Left kidney (tissue), 1 donor: ENCODE measurements at regions not wholly inside any gene's neighbourhood (a gene's known extent, or its start where the extent isn't known, plus 50 kb on each side); places are given as distances from the start of the nearest gene placed in this dataset.
"Not testable (repeated sequence)": the region's sequence is repeated elsewhere in the genome, so short reads cannot be mapped to it uniquely, and the experiment has no call there.

Experiments
- DNase-seq: peaks from one replicate; pipeline ENCODE4 v3.0.0-alpha.2; 2013

- DNase-seq: no peak
Observed at GRCh38 chr9:75683591-75683990, 206.9 kb upstream of the PCSK5 start.

- no peak for DNase-seq
Observed at GRCh38 chr9:75685062-75685461, 205.4 kb upstream of the PCSK5 start.

- DNase-seq: no peak
Observed at GRCh38 chr9:75687359-75687953, 203.0 kb upstream of the PCSK5 start.

DNA sequence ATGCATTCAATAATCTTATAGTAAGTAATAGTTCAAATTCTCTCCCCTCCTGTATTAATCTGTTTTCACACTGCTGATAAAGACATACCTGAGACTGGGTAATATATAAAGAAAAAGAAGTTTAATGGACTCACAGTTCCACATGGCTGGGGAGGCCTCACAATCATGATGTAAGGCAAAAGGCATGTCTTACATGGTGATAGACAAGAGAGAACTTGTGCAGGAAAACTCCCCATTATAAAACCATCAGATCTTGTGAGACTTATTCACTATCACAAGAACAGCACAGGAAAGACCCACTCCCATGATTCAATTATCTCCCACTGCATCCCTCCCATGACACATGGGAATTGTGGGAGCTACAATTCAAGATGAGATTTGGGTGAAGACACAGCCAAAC is 199.9 kb upstream of the PCSK5 start:
- DNase-seq: not testable (repeated sequence)

DNA sequence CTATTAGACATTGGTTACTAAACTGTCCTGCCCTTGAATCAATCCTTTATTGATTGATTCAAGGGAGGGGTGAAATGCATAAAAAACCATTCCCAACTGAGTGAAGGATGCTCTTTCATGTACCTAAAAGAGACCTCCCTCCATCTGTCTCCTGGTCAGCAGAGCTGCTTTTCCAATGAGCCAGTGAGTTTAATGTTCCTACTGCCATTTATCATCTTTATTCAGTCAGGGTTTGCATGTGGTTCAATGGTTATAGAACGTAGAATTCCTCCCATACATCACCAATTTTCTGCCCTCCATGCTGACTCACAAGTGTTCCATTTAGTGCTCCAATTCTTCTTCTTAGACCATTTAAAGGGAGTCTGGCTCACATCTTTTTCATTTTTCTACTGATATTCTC is 199.1 kb upstream of the PCSK5 start:
- no peak for DNase-seq

GRCh38 chr9:75692309-75692708 is 198.2 kb upstream of the PCSK5 start:
- no peak for DNase-seq

DNA sequence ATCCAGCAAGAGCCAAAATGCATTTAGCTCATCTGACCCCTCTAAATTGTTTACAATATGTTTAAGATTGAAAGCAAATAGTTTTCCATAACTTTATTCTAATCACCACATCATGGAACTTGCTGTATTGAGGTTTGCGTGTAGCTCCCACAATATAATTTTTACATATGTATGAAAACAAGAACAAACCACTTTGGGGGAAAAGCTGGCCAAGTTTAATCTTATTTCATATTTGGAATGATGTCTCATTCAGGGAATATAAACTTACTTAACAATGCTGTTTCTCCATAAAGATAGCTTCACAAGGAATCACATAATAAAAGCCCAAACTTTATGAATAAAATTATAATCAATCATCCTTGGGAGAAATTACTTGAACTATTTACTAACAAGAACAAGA is 194.6 kb upstream of the PCSK5 start:
- DNase-seq: no peak

DNA sequence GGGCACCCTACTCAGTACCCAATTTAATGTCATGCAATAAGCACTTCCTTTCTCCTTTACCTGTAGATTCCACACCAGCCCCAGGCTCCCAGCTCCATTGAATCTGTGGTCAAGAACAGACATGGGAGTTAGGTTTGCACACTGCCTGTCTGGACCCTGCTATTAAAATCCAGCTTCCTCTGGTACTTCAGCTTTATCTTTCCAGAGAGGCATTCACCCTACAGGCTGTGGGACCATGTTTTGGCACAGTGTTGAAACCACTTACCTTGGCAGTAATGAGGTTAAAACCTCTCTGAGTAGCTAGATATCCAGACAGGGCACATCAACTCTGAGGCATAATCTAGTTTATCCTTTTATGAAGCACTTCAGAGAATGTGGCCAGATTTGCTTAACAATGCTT is 191.5 kb upstream of the PCSK5 start:
- DNase-seq: no peak

DNA sequence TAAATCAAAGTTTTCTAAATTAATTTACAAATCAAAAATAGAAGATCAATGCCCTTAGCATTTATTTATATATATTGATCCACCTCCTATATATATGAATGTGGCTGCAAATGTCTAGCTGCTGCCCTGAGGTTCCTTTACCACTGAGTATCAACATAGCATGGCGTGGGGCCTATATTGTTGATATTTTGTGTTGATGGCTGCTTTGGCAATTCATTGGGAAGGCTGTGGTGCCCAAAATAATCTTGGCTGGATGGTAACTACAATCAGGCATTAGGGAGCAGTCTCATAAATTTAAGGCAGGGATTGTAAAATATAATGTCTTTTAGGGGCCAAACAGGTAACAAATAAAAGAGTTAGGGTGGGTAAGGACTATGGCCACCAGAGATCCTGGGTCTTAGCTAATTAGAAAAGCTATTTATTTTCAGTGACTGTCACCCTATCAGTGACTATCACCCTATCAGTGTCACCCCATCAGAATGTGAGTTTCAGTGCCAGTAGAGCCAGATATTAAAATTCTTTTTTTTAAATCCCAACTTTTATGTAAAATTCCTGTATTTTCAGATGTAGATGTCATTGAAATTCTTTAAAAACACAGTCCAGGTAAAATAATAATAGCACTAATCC is 190.7 kb upstream of the PCSK5 start:
- DNase-seq: no peak

- no peak for DNase-seq
Observed at GRCh38 chr9:75700252-75700640, 190.2 kb upstream of the PCSK5 start.

- DNase-seq: no peak
Observed at GRCh38 chr9:75707191-75707590, 183.3 kb upstream of the PCSK5 start.

DNA sequence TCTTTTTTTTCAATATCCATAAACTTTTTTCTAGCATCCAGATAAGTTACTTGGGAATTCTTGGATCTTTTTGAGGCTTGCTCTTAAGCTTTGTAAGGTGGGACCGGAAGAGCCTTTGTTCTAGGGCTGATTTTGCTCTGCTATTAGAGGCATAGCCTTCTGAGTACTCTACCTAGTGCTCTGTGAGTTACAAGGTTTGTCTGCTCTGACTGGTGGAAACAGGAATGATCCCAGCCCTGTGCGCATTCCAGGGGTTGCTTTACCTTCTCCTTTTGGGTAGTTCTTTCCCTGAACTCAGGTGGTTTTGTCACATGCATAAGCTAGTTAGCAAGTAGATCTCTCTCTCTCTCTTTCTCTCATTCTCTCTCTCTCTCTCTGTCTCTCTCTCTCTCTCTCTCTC is 180.8 kb upstream of the PCSK5 start:
- no peak for DNase-seq

DNA sequence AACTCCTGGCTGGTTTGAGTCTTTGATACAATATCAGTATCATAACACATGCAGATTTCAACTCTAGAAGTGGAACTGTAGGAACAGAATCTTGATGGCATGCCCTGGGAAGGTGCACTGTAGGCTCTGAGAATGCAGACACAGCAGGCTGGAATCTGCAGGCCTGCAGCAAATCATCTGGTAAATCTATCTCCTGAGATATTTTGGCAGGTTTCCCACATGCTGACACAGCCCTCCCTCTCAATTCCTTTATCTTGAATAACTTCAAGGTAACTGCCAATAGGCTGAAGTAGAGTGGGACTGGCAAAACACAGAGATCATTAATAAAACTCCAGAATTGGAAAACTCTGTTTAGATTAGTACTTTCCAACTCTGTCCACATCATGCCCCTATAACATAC is 177.8 kb upstream of the PCSK5 start:
- DNase-seq: no peak

DNA sequence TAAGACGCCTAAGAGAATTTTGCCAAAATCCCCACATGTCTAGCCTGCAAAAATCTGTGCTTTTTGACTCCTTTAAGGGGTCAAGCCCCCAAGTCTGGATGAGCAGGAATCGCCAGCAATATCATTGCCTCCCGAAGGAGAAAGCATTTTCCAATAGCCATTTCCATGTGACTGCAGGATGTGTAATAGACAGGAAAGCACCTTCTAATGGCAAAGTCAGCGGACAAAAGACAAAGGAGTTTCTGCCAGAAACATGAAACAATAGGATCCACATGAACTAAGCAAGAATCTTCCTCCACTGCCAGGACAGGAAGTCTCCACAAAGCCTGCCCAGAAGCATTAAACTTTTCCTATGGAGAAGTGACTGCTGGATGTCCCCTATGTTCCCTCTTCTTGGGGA is 177.1 kb upstream of the PCSK5 start:
- no peak for DNase-seq

- DNase-seq: no peak
Observed at GRCh38 chr9:75715360-75715759, 175.1 kb upstream of the PCSK5 start.

GRCh38 chr9:75718677-75719076 is 171.8 kb upstream of the PCSK5 start:
- no peak for DNase-seq

DNA sequence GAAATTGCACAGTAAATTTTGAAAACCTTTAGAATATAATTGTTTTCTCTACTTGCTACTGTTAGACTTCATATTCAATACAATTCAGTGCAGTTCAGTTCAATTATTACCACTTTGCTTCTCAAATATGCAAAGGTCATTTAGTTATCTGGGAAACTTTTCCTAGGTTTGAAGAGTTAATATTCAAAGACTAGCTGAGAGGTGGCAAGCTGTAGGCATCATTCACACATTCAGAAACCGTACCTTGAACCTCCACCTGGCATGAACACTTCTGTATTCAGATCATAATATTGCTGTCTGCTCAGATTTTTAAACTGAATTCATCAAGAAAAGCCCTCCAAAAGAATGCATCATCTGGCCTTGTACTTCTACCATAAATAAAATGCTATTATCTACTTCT is 162.1 kb upstream of the PCSK5 start:
- DNase-seq: no peak

DNA sequence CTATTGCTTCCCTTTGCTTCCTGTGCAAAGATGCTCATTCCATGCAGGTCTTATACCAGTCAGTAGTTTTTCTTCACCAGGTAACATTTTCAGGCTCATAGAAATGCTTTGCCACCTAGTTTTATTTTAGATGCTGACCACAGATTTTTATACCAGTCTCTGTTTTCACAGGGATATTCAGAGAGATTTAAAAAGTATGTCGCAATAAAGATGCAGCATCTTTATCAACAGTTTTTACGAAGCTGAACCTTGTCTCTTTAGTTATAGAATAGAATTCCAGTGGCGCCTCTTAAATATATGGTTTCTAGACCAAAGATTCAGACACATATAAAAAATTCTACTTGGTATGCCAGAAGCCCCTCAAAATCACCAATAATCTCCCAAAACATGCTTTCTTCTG is 155.7 kb upstream of the PCSK5 start:
- DNase-seq: no peak

GRCh38 chr9:75739884-75740611 is 150.4 kb upstream of the PCSK5 start:
- DNase-seq: no peak

GRCh38 chr9:75743855-75744254 is 146.6 kb upstream of the PCSK5 start:
- no peak for DNase-seq

DNA sequence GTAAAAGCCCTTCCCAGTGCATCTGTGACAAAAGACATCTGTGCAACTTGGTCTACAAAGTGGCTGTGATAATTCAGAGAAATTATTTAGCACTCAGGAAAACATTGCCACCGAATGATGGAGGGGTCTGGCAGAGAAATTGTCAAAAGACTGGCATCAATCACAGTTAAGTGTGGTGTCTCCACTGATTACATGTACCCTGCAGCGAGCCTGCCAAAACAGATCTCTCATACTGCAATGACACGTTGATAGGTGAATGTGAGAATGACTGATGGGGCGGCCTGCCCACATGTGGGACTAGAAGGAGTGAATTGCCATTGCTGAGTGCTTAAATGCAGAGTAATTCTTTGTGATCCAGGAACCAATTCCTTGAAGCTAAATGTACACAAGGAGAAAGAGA is 136.4 kb upstream of the PCSK5 start:
- DNase-seq: no peak

DNA sequence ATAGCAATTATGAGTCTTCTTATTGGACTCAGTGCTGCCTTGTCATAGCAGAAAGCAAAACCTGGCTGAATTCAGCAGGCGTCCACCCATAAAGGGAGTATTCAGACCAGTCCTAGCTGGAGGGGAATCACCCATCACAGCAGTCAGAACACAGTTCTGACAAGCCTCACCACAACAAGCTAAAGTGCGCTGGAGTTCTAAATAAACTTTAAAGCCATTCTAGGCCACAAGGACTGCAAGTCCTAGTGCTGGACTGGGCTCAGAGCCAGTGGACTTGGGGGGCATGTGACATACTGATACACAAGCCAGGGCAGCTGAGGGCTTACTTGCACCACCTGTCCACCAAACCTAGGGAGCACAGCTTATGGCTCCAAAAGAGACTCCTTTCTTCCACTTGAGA is 115.3 kb upstream of the PCSK5 start:
- no peak for DNase-seq

DNA sequence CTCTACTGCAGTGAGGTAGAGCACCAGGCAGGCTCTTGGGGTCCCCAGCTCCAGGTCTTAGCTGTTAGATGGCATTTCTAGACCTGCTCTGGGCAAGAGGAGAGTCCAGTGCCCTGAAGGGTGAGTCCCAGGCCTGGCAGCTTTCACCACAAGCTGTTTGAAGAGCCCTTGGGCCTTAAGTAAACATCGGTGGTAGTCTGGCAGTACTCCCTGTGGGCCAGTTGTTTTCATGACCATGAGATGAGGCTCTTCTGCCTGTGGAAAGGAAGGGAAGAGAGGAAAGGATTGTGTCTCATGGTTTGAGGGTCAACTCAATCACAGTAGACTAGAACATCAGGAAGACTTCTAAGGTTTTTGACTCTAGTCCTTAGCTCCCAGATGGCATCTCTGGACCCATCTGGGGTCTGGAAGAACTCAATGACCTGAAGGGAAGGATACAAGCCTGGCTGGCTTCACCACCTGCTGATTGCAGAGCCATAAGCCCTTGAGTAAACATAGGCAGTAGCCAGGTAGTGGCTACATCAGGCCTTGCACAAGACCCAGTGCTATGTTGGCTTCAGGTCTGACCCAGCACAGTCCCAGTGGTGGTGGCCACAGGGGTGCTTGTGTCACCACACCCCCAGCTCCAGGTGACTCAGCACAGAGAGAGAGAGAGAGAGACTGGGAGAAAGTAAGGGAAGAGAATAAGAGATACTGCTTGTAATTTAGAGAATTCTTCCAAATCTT is 114.3 kb upstream of the PCSK5 start:
- DNase-seq: no peak
